BLaER1 (cell line): ENCODE measurements at regions not wholly inside any gene's neighbourhood (a gene's known extent, or its start where the extent isn't known, plus 50 kb on each side); places are given as distances from the start of the nearest gene placed in this dataset.

ENCODE experiments used
- H3K27ac ChIP-seq: shearing (Covaris generic); formaldehyde crosslinking; 2 replicates; pipeline ENCODE4 v1.8.1; 2022
- H3K27me3 ChIP-seq: shearing (Covaris generic); formaldehyde crosslinking; 2 replicates; pipeline ENCODE4 v1.8.1; 2022
- H3K36me3 ChIP-seq: shearing (Covaris generic); formaldehyde crosslinking; 2 replicates; pipeline ENCODE4 v1.8.1; 2022
- H3K4me1 ChIP-seq: shearing (Covaris generic); formaldehyde crosslinking; 2 replicates; pipeline ENCODE4 v1.8.1; 2022
- H3K4me2 ChIP-seq: shearing (Covaris generic); formaldehyde crosslinking; 2 replicates; pipeline ENCODE4 v1.8.1; 2022
- H3K4me3 ChIP-seq: shearing (Covaris generic); formaldehyde crosslinking; 2 replicates; pipeline ENCODE4 v1.8.1; 2022
- H3K9ac ChIP-seq: shearing (Covaris generic); formaldehyde crosslinking; 2 replicates; pipeline ENCODE4 v1.8.1; 2022
- H3K9me3 ChIP-seq: shearing (Covaris generic); formaldehyde crosslinking; 2 replicates; pipeline ENCODE4 v1.8.1; 2022
- H4K20me1 ChIP-seq: shearing (Covaris generic); formaldehyde crosslinking; 2 replicates; pipeline ENCODE4 v1.8.1; 2022
- Cebpa-rat ChIP-seq: shearing (Covaris generic); IDR thresholded peaks from 2 replicates; pipeline ENCODE4 v1.8.1; 2022

DNA sequence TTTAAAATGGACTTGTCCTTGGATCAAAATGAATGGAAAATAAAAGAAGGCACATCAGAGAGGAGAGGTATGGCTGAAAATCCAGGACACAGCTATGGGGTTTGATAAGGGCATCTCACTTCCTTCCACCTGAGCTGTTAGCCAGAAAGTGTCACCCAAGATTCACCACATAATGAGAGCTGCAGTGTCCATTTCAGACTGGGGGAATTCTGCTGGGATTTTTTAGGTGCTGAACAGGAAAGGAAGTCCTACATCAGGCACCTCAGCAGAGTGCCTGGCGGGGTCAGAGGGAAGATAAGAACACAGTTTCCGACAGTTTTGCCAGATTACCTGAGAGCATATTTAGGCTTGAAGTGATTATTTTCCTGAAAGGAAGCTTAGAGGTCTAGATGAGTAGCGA lies 187.6 kb upstream of the HNMT start:
- H3K9ac ChIP-seq, result no peak overlapping the region
- no peak overlapping the region for H3K4me2 ChIP-seq
- peaks cover 11% of the 10 kb centered on the region; the same call in 1 of the 2 replicates for H3K9me3 ChIP-seq
- TF ChIP-seq Cebpa-rat, result no peak
- H3K27ac ChIP-seq, result no peak overlapping the region
- H3K36me3 ChIP-seq, result no peaks in the 10 kb centered on the region
- H3K27me3 ChIP-seq, result no peaks in the 10 kb centered on the region
- H3K4me3 ChIP-seq, result no peak overlapping the region
- no peaks in the 10 kb centered on the region for H3K4me1 ChIP-seq
- H4K20me1 ChIP-seq, result no peaks in the 10 kb centered on the region

- H3K27me3 ChIP-seq, result no peaks in the 10 kb centered on the region
- peak overlapping the region; percentile 9; the same call in 1 of the 2 replicates for H3K4me2 ChIP-seq
- H3K4me1 ChIP-seq, result peaks cover 11% of the 10 kb centered on the region; the same call in 1 of the 2 replicates
- H3K4me3 ChIP-seq, result no peak overlapping the region
- TF ChIP-seq Cebpa-rat, result no peak
- no peaks in the 10 kb centered on the region for H3K36me3 ChIP-seq
- no peak overlapping the region for H3K9ac ChIP-seq
- peaks cover 14% of the 10 kb centered on the region for H3K9me3 ChIP-seq
- no peaks in the 10 kb centered on the region for H4K20me1 ChIP-seq
- no peak overlapping the region for H3K27ac ChIP-seq
Measured at GRCh38 chr2:137797641-137798040, 166.6 kb upstream of the HNMT start.

DNA sequence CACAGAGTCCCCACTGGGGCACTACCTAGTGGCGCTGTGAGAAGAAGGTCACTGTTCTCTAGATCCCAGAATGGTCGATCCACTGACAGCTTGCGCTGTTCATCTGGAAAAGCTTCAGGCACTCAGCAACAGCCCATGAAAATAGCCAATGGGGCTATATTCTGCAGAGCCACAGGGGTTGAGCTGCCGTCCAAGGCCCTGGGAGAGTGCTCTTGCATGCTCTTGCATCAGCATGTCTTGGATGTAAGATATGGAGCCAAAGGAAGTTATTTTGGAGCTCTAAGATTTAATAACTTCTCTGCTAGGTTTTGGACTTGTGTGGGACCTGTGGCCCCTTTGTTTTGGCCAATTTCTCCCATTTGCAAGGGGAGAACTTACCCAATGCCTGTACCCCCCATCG lies 164.7 kb upstream of the HNMT start:
- H3K4me3 ChIP-seq, result no peak overlapping the region
- H3K36me3 ChIP-seq, result no peaks in the 10 kb centered on the region
- no peak overlapping the region for H3K4me2 ChIP-seq
- H4K20me1 ChIP-seq, result no peaks in the 10 kb centered on the region
- TF ChIP-seq Cebpa-rat, result no peak
- peaks cover 14% of the 10 kb centered on the region for H3K9me3 ChIP-seq
- peaks cover 11% of the 10 kb centered on the region; the same call in 1 of the 2 replicates for H3K4me1 ChIP-seq
- H3K27me3 ChIP-seq, result no peaks in the 10 kb centered on the region
- H3K27ac ChIP-seq, result no peak overlapping the region
- H3K9ac ChIP-seq, result no peak overlapping the region

DNA sequence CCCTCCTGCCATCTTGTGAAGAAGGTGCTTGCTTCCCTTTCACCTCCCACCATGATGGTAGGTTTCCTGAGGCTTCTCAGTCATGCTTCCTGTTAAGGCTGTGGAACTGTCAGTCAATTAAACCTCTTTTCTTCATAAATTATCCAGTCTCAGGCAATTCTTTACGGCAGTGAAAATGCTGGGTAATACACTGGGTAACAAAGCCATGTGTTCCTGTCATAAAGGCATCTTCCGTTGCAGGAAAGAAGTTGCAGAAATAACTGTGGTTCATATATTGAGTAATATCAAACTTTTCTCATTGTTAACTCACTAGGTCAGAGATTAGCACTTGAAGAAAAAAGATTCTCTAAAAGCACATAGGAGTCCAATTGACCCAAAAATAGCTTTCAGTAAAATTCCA lies 163.9 kb upstream of the HNMT start:
- Histone ChIP-seq H3K9ac (no peak overlapping the region), H3K36me3 (no peaks in the 10 kb centered on the region), H3K4me3 (no peak overlapping the region), H3K27ac (no peak overlapping the region), H3K4me2 (no peak overlapping the region), H4K20me1 (no peaks in the 10 kb centered on the region), H3K4me1 (peaks cover 11% of the 10 kb centered on the region; the same call in 1 of the 2 replicates), H3K9me3 (peaks cover 14% of the 10 kb centered on the region), H3K27me3 (no peaks in the 10 kb centered on the region)
- no peak for TF ChIP-seq Cebpa-rat

DNA sequence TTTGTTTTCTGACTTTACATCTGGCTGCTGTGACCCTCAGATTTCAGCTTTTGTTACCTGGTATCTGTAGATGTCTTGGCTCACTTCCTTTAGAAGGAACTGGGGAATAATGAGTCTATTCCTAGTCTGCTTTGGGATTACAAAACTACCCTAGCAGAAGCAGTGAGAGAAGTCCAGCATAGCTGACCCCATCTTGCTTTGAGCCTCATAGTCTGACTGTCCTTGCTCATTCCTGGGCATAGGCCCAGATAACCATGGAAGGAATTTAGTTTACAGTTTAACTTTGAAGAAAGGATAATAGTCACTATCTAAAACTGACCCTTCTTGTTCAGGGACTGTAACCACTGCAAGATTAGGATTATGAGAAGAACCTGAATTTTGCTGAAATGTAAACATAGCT lies 163.0 kb upstream of the HNMT start:
- no peaks in the 10 kb centered on the region for H3K36me3 ChIP-seq
- no peaks in the 10 kb centered on the region for H3K27me3 ChIP-seq
- H3K4me1 ChIP-seq, result peaks cover 11% of the 10 kb centered on the region; the same call in 1 of the 2 replicates
- no peak overlapping the region for H3K9ac ChIP-seq
- no peak overlapping the region for H3K27ac ChIP-seq
- no peak for TF ChIP-seq Cebpa-rat
- H4K20me1 ChIP-seq, result no peaks in the 10 kb centered on the region
- no peak overlapping the region for H3K4me2 ChIP-seq
- H3K9me3 ChIP-seq, result peaks cover 14% of the 10 kb centered on the region
- H3K4me3 ChIP-seq, result no peak overlapping the region

DNA sequence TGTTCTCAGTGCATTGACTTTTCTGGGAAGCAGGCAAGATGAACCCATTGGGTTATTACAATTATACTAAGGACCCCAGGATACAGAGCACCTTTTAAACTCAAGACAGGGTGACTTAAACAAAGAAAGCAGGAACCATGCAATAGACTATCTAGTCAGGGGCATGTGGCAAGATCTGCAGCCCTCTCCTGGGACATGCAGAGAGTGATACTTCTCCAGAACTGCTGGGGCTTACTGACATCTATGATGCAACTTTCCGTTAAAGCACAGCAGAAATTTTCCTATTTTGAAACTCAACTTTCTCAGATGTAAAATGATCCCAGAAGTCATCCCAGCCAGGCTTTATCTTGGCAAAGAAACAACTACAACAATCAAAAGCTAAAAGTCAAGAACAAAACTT lies 162.2 kb upstream of the HNMT start:
- Histone ChIP-seq H3K9ac (no peak overlapping the region), H3K4me3 (no peak overlapping the region), H3K27ac (no peak overlapping the region), H3K4me1 (peaks cover 11% of the 10 kb centered on the region; the same call in 1 of the 2 replicates), H3K27me3 (no peaks in the 10 kb centered on the region), H3K9me3 (peaks cover 14% of the 10 kb centered on the region), H3K36me3 (no peaks in the 10 kb centered on the region), H3K4me2 (no peak overlapping the region), H4K20me1 (no peaks in the 10 kb centered on the region)
- no peak for TF ChIP-seq Cebpa-rat

GRCh38 chr2:137806068-137806805 lies 158.0 kb upstream of the HNMT start:
- Histone ChIP-seq H3K4me3 (no peak overlapping the region), H3K27ac (no peak overlapping the region), H3K4me1 (no peaks in the 10 kb centered on the region), H3K36me3 (no peaks in the 10 kb centered on the region), H4K20me1 (no peaks in the 10 kb centered on the region), H3K4me2 (no peak overlapping the region), H3K27me3 (no peaks in the 10 kb centered on the region), H3K9me3 (peaks cover 10% of the 10 kb centered on the region), H3K9ac (no peak overlapping the region)
- TF ChIP-seq Cebpa-rat, result no peak

- H4K20me1 ChIP-seq, result no peaks in the 10 kb centered on the region
- no peaks in the 10 kb centered on the region for H3K9me3 ChIP-seq
- no peak overlapping the region for H3K27ac ChIP-seq
- no peaks in the 10 kb centered on the region for H3K36me3 ChIP-seq
- no peak overlapping the region for H3K9ac ChIP-seq
- H3K27me3 ChIP-seq, result no peaks in the 10 kb centered on the region
- no peaks in the 10 kb centered on the region for H3K4me1 ChIP-seq
- H3K4me2 ChIP-seq, result no peak overlapping the region
- no peak overlapping the region for H3K4me3 ChIP-seq
- no peak for TF ChIP-seq Cebpa-rat
Measured at GRCh38 chr2:137809252-137809651, 155.0 kb upstream of the HNMT start.

- Histone ChIP-seq H3K27ac (no peak overlapping the region), H3K9ac (no peak overlapping the region), H3K4me2 (no peak overlapping the region), H3K4me3 (no peak overlapping the region), H4K20me1 (no peaks in the 10 kb centered on the region), H3K27me3 (no peaks in the 10 kb centered on the region), H3K4me1 (no peaks in the 10 kb centered on the region), H3K36me3 (no peaks in the 10 kb centered on the region), H3K9me3 (no peaks in the 10 kb centered on the region)
- no peak for TF ChIP-seq Cebpa-rat
Measured at GRCh38 chr2:137809837-137810236, 154.4 kb upstream of the HNMT start.

DNA sequence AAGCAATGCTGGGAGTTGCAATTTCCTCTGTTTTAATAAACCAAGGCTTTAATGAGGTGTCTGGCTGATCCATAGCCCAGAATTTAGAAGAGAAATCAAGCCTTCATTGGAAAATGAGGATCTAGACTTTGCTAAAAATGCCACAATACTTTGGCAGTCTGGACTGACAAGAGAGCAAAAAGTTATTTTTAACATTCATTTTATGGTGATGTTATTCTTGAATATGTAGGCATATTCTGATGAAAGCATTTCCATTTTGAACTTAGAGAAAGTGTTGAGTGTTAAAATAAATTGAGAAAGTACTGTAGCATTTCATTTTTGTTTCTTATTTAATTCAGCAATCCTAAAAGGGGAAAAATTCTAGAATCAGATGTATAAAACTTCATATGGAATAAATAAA lies 151.8 kb upstream of the HNMT start:
- Histone ChIP-seq H3K27ac (no peak overlapping the region), H3K4me1 (no peaks in the 10 kb centered on the region), H3K9me3 (no peaks in the 10 kb centered on the region), H4K20me1 (no peaks in the 10 kb centered on the region), H3K4me2 (no peak overlapping the region), H3K27me3 (no peaks in the 10 kb centered on the region), H3K4me3 (no peak overlapping the region), H3K36me3 (no peaks in the 10 kb centered on the region), H3K9ac (no peak overlapping the region)
- TF ChIP-seq Cebpa-rat, result no peak

- H3K4me1 ChIP-seq, result no peaks in the 10 kb centered on the region
- H3K9ac ChIP-seq, result no peak overlapping the region
- no peaks in the 10 kb centered on the region for H3K9me3 ChIP-seq
- H3K27me3 ChIP-seq, result no peaks in the 10 kb centered on the region
- no peaks in the 10 kb centered on the region for H3K36me3 ChIP-seq
- TF ChIP-seq Cebpa-rat, result no peak
- no peak overlapping the region for H3K4me2 ChIP-seq
- no peak overlapping the region for H3K27ac ChIP-seq
- H4K20me1 ChIP-seq, result no peaks in the 10 kb centered on the region
- H3K4me3 ChIP-seq, result no peak overlapping the region
Measured at GRCh38 chr2:137813176-137813575, 151.1 kb upstream of the HNMT start.
